Esophagus squamous epithelium (tissue), 4 donors: ENCODE measurements at regions not wholly inside any gene's neighbourhood (a gene's known extent, or its start where the extent isn't known, plus 50 kb on each side); places are given as distances from the start of the nearest gene placed in this dataset.

Experiments used
- POLR2A ChIP-seq, 4 donors: fragments of 450-650 bp; IDR thresholded peaks; one replicate each; pipeline ENCODE4 v1.6.1; 2017; ENCODE audit warnings: antibody characterized with exemption in 4 of 4, mild to moderate bottlenecking in 4 of 4, moderate library complexity in 3 of 4
- TF ChIP-seq, protein P1 (sequence below), 6 experiments: fragments of 450-650 bp in 4 of 6; fragments of 200-600 bp in 2 of 6; sonication (generic) in 2 of 6; IDR thresholded peaks; one replicate each; pipeline ENCODE4 v1.5.1; 2016 to 2019; ENCODE audit warnings: antibody characterized with exemption in 6 of 6, mild to moderate bottlenecking in 4 of 6, moderate library complexity in 4 of 6

DNA sequence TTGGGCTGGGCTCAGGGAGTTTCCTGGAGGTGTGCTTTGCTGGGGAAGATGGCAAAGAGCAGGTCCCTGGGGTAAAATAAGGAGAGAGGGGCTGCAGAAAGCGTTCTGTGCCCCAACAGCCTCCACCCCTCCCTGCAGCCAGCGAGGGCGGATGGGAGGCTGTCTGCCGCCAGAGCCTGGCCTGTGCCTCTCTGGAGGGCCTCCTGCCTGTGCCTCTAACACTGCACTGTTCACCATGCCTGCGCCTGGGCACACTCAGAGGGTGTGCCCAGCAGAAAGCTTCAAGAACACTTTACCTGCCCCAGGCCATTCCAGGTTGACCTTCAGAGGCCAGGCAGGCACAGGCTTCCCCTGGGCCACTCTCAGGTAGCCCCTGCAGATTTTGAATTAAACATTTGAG is 77.7 kb upstream of the KLF13 start:
- TF ChIP-seq POLR2A (IDR thresholded peaks at IDR 0.05) = no peak
- TF ChIP-seq, protein P1, sequence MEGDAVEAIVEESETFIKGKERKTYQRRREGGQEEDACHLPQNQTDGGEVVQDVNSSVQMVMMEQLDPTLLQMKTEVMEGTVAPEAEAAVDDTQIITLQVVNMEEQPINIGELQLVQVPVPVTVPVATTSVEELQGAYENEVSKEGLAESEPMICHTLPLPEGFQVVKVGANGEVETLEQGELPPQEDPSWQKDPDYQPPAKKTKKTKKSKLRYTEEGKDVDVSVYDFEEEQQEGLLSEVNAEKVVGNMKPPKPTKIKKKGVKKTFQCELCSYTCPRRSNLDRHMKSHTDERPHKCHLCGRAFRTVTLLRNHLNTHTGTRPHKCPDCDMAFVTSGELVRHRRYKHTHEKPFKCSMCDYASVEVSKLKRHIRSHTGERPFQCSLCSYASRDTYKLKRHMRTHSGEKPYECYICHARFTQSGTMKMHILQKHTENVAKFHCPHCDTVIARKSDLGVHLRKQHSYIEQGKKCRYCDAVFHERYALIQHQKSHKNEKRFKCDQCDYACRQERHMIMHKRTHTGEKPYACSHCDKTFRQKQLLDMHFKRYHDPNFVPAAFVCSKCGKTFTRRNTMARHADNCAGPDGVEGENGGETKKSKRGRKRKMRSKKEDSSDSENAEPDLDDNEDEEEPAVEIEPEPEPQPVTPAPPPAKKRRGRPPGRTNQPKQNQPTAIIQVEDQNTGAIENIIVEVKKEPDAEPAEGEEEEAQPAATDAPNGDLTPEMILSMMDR (IDR thresholded peaks at IDR 0.05) = no peak
